Ishikawa (cell line): ENCODE measurements at regions not wholly inside any gene's neighbourhood (a gene's known extent, or its start where the extent isn't known, plus 50 kb on each side); places are given as distances from the start of the nearest gene placed in this dataset.

Experiments used
- CEBPB ChIP-seq: IDR thresholded peaks from 2 replicates; pipeline ENCODE4 v1.6.1; 2012
- CREB1 ChIP-seq: IDR thresholded peaks from 2 replicates; pipeline ENCODE4 v1.6.1; 2012; ENCODE audit warnings: low read depth
- EP300 ChIP-seq: IDR thresholded peaks from 2 replicates; pipeline ENCODE4 v1.6.1; 2012; ENCODE audit warnings: borderline replicate concordance
- FOXM1 ChIP-seq: IDR thresholded peaks from 2 replicates; pipeline ENCODE4 v1.6.1; 2012; ENCODE audit warnings: low read depth, borderline replicate concordance
- MAX ChIP-seq: IDR thresholded peaks from 2 replicates; pipeline ENCODE4 v1.6.1; 2012
- NFIC ChIP-seq: IDR thresholded peaks from 2 replicates; pipeline ENCODE4 v1.6.1; 2012
- RAD21 ChIP-seq: IDR thresholded peaks from 2 replicates; pipeline ENCODE4 v1.6.1; 2012; ENCODE audit warnings: low read depth
- REST ChIP-seq: IDR thresholded peaks from 2 replicates; pipeline ENCODE4 v1.6.1; 2012; ENCODE audit warnings: low read depth, mild to moderate bottlenecking
- TAF1 ChIP-seq: IDR thresholded peaks from 2 replicates; pipeline ENCODE4 v1.6.1; 2012; ENCODE audit warnings: low read depth, mild to moderate bottlenecking
- TCF12 ChIP-seq: IDR thresholded peaks from 2 replicates; pipeline ENCODE4 v1.6.1; 2012; ENCODE audit warnings: low read depth
- TEAD4 ChIP-seq: IDR thresholded peaks from 2 replicates; pipeline ENCODE4 v1.6.1; 2012
- USF1 ChIP-seq: IDR thresholded peaks from 2 replicates; pipeline ENCODE4 v1.6.1; 2012
- YY1 ChIP-seq: IDR thresholded peaks from 2 replicates; pipeline ENCODE4 v1.6.1; 2012; ENCODE audit warnings: low read depth

- TF ChIP-seq TAF1 = no peak
- no peak for TF ChIP-seq YY1
- no peak for TF ChIP-seq CEBPB
- TF ChIP-seq USF1 = no peak
- no peak for TF ChIP-seq EP300
- no peak for TF ChIP-seq TEAD4
- TF ChIP-seq RAD21 = no peak
- TF ChIP-seq MAX = no peak
- no peak for TF ChIP-seq REST
- TF ChIP-seq TCF12 = no peak
- no peak for TF ChIP-seq FOXM1
- no peak for TF ChIP-seq CREB1
- TF ChIP-seq NFIC = no peak
These were observed 377.8 kb upstream of the CHRM3 start for GRCh38 chr1:239008568-239008967.
